Umbilical cord (tissue), 1 donor: ENCODE measurements at regions not wholly inside any gene's neighbourhood (a gene's known extent, or its start where the extent isn't known, plus 50 kb on each side); places are given as distances from the start of the nearest gene placed in this dataset.
A peak's percentile ranks its signal among the peaks of the same experiment; 100 is the strongest.
"Not testable (repeated sequence)": the region's sequence is repeated elsewhere in the genome, so short reads cannot be mapped to it uniquely, and the experiment has no call there.

Source experiments
- DNase-seq: peaks from one replicate; pipeline ENCODE4 v3.0.0-alpha.2; 2015; ENCODE audit warnings: low spot score

- not testable (repeated sequence) for DNase-seq
Measured at GRCh38 chr1:85520826-85521820, 56.2 kb upstream of the DDAH1 start.

DNA sequence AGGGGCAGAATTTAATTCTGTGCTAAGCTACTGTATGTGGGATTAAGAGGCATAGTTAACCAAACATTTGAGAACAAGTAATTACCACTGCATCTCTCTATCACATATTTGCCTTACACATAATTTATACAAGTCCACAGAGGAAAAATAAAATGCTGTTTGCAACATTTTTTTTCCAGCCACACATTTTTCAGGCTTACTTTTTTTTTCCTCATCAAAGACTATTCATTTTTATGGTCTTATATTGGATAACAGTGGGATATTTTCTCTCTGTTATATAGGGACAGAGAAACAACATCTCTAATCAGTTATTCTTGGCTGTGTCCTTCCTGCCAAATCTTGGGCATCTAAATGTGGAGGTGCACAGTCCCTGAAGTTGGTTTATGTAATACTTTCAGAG lies 57.5 kb upstream of the DDAH1 start:
- not testable (repeated sequence) for DNase-seq

DNA sequence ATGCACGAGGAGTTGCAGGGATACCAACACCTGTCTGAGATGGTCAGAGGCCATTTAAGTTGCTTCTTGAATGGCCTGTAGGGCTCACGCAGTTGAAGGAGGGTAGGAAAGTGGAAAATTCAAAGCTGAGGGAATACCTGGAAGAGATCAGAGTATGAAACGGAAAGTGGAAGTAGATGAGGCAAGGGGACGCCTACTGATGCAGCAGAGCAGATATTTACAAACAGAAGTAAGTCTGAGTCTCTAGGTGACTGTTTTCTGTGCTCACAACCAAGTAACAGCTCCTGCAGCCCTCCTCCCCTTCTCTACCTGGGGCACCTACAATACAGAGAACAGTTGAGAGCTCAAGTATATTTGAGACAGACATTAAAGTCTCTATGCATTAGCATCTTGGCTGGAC lies 57.5 kb upstream of the CCN1 start:
- not testable (repeated sequence) for DNase-seq

GRCh38 chr1:85524281-85524886 lies 56.2 kb upstream of the CCN1 start:
- DNase-seq, result not testable (repeated sequence)

DNA sequence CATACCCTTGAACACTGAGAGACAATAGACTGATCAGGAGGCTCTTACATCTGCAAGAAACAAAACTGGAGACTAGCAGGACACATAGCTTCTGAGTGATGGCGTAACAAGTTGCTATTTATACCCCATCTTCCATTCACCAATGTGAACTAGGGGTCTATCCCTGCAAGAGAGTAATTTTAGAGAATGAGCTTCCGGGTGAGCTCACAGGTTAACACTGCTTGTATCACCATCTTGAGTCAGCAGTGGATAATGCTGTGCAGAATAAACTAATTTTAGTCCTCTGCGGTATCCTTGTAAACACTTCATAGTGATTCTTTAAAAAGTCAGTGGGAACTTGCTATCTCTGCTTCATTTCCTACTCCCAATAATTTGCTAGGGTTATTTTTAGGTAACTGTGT lies 55.0 kb upstream of the CCN1 start:
- not testable (repeated sequence) for DNase-seq

DNA sequence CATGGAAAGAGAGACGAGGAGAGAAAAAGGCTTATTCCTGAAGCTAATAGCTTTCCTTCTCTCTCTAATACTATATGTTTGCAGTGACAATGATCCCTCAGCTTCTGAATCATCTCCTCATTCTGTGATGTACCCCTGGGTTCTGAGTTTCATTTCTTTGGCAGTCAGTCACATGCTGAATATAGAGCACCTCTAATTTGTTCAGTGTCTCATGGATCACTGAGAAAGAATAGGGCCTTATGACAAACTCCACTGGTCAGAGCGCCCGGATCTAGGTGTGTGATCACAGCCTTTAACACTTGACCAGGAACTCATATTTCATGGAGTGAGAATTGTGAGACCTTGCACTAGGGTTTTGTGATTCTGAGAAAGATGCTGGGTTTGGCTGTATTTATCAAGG lies 54.3 kb upstream of the CCN1 start:
- not testable (repeated sequence) for DNase-seq

- DNase-seq, result peak; percentile 88
Measured at GRCh38 chr1:85527145-85527544, 53.4 kb upstream of the CCN1 start.
